ENCODE measurements at regions not wholly inside any gene's neighbourhood (a gene's known extent, or its start where the extent isn't known, plus 50 kb on each side); places are given as distances from the start of the nearest gene placed in this dataset.
A peak's percentile ranks its signal among the peaks of the same experiment; 100 is the strongest.
"Not testable (repeated sequence)": the region's sequence is repeated elsewhere in the genome, so short reads cannot be mapped to it uniquely, and the experiment has no call there.

GRCh38 chr10:90222372-90222771, 521.0 kb downstream of the KIF20B start:
- FAIRE-seq (no peak), DNase-seq (ENCODE audit: extremely low spot score, insufficient read length, low read depth) (no peak)

- FAIRE-seq (no peak), DNase-seq (ENCODE audit: extremely low spot score, insufficient read length, low read depth) (no peak)
Measured at GRCh38 chr10:90222939-90223338, 521.5 kb downstream of the KIF20B start.

- DNase-seq (ENCODE audit: extremely low spot score, insufficient read length, low read depth) (no peak), FAIRE-seq (no peak)
Measured at GRCh38 chr10:90224791-90225566, 523.6 kb downstream of the KIF20B start.

GRCh38 chr10:90226517-90226916, 525.1 kb downstream of the KIF20B start:
- no peak for FAIRE-seq
- no peak for DNase-seq (ENCODE audit: extremely low spot score, insufficient read length, low read depth)

GRCh38 chr10:90227217-90227656, 525.8 kb downstream of the KIF20B start:
- DNase-seq (ENCODE audit: extremely low spot score, insufficient read length, low read depth) (no peak), FAIRE-seq (no peak)

- FAIRE-seq (no peak), DNase-seq (ENCODE audit: extremely low spot score, insufficient read length, low read depth) (no peak)
Measured at GRCh38 chr10:90227786-90228185, 526.4 kb downstream of the KIF20B start.

GRCh38 chr10:90229486-90229885, 528.1 kb downstream of the KIF20B start:
- FAIRE-seq (no peak), DNase-seq (ENCODE audit: extremely low spot score, insufficient read length, low read depth) (no peak)

GRCh38 chr10:90233805-90234204, 532.4 kb downstream of the KIF20B start:
- FAIRE-seq; DNase-seq (ENCODE audit: extremely low spot score, insufficient read length, low read depth): not testable (repeated sequence)

GRCh38 chr10:90245623-90246022, 544.2 kb downstream of the KIF20B start:
- FAIRE-seq (no peak), DNase-seq (ENCODE audit: extremely low spot score, insufficient read length, low read depth) (no peak)

- not testable (repeated sequence) for DNase-seq (ENCODE audit: extremely low spot score, insufficient read length, low read depth); FAIRE-seq
Measured at GRCh38 chr10:90250784-90251183, 549.4 kb downstream of the KIF20B start.

GRCh38 chr10:90269699-90270098, 568.3 kb downstream of the KIF20B start:
- FAIRE-seq (no peak), DNase-seq (ENCODE audit: extremely low spot score, insufficient read length, low read depth) (no peak)

GRCh38 chr10:90274721-90275468, 573.5 kb downstream of the KIF20B start:
- no peak for DNase-seq (ENCODE audit: extremely low spot score, insufficient read length, low read depth)
- no peak for FAIRE-seq

GRCh38 chr10:90276894-90277475, 575.6 kb downstream of the KIF20B start:
- DNase-seq (ENCODE audit: extremely low spot score, insufficient read length, low read depth) (no peak), FAIRE-seq (no peak)

- no peak for DNase-seq (ENCODE audit: extremely low spot score, insufficient read length, low read depth)
Measured at GRCh38 chr10:90286406-90286805, 571.4 kb downstream of the HTR7 start.

GRCh38 chr10:90286941-90287340, 570.9 kb downstream of the HTR7 start:
- DNase-seq (ENCODE audit: extremely low spot score, insufficient read length, low read depth) (no peak), FAIRE-seq (no peak)

More at GRCh38 chr10:90286406-90286805, 571.4 kb downstream of the HTR7 start:
- FAIRE-seq = no peak

GRCh38 chr10:90288391-90288933, 569.4 kb downstream of the HTR7 start:
- no peak for DNase-seq (ENCODE audit: extremely low spot score, insufficient read length, low read depth)
- FAIRE-seq = peak; percentile 15

- DNase-seq (ENCODE audit: extremely low spot score, insufficient read length, low read depth) = no peak
- peak; percentile 26 for FAIRE-seq
Measured at GRCh38 chr10:90289037-90289436, 568.8 kb downstream of the HTR7 start.

GRCh38 chr10:90293616-90294015, 564.2 kb downstream of the HTR7 start:
- no peak for FAIRE-seq
- DNase-seq (ENCODE audit: extremely low spot score, insufficient read length, low read depth) = no peak

GRCh38 chr10:90294821-90295540, 562.9 kb downstream of the HTR7 start:
- FAIRE-seq; DNase-seq (ENCODE audit: extremely low spot score, insufficient read length, low read depth): not testable (repeated sequence)

- not testable (repeated sequence) for FAIRE-seq; DNase-seq (ENCODE audit: extremely low spot score, insufficient read length, low read depth)
Measured at GRCh38 chr10:90302031-90302430, 555.8 kb downstream of the HTR7 start.

Measured in GM18507 (cell line).